ENCODE measurements at regions not wholly inside any gene's neighbourhood (a gene's known extent, or its start where the extent isn't known, plus 50 kb on each side); places are given as distances from the start of the nearest gene placed in this dataset.

- H3K36me3 ChIP-seq: no peaks in the 10 kb centered on the region
- TF ChIP-seq POLR2A (IDR thresholded peaks at IDR 0.05) (no peak), CTCF (IDR thresholded peaks at IDR 0.05) (no peak)
- H3K9me3 ChIP-seq: no peaks in the 10 kb centered on the region
- H3K4me1 ChIP-seq: no peaks in the 10 kb centered on the region
- DNase-seq: no peak
- intact Hi-C loops (cut with DNase I; ENCODE audit: low total_unique reads): no loop called here
- no peak overlapping the region for H3K27ac ChIP-seq
- H3K27me3 ChIP-seq: no peaks in the 10 kb centered on the region
- no peak overlapping the region for H3K4me3 ChIP-seq
These were observed 73.3 kb downstream of the TNFSF18 start for GRCh38 chr1:172977296-172978017.

GRCh38 chr1:172978595-172978994 is 72.1 kb downstream of the TNFSF18 start:
- DNase-seq: no peak
- no peaks in the 10 kb centered on the region for H3K4me1 ChIP-seq
- H3K27ac ChIP-seq: no peak overlapping the region
- no peak overlapping the region for H3K4me3 ChIP-seq
- no peaks in the 10 kb centered on the region for H3K36me3 ChIP-seq
- intact Hi-C loops (cut with DNase I; ENCODE audit: low total_unique reads): no loop called here
- TF ChIP-seq POLR2A (IDR thresholded peaks at IDR 0.05) (no peak), CTCF (IDR thresholded peaks at IDR 0.05) (no peak)
- no peaks in the 10 kb centered on the region for H3K9me3 ChIP-seq
- H3K27me3 ChIP-seq: no peaks in the 10 kb centered on the region

- intact Hi-C loops (cut with DNase I; ENCODE audit: low total_unique reads): no loop called here
These were observed 70.9 kb downstream of the TNFSF18 start for GRCh38 chr1:172979828-172980227.

GRCh38 chr1:172980456-172980855 is 70.3 kb downstream of the TNFSF18 start:
- no peak overlapping the region for H3K4me3 ChIP-seq
- H3K9me3 ChIP-seq: no peaks in the 10 kb centered on the region
- intact Hi-C loops (cut with DNase I; ENCODE audit: low total_unique reads): no loop called here
- H3K27me3 ChIP-seq: no peaks in the 10 kb centered on the region
- no peaks in the 10 kb centered on the region for H3K4me1 ChIP-seq
- TF ChIP-seq POLR2A (IDR thresholded peaks at IDR 0.05): no peak
- no peak for TF ChIP-seq CTCF (IDR thresholded peaks at IDR 0.05)
- no peak for DNase-seq
- H3K36me3 ChIP-seq: no peaks in the 10 kb centered on the region
- no peak overlapping the region for H3K27ac ChIP-seq

More at GRCh38 chr1:172979828-172980227, 70.9 kb downstream of the TNFSF18 start:
- Histone ChIP-seq H3K4me1 (no peaks in the 10 kb centered on the region), H3K36me3 (no peaks in the 10 kb centered on the region), H3K27me3 (no peaks in the 10 kb centered on the region), H3K9me3 (no peaks in the 10 kb centered on the region), H3K27ac (no peak overlapping the region), H3K4me3 (no peak overlapping the region)
- no peak for DNase-seq
- TF ChIP-seq POLR2A (IDR thresholded peaks at IDR 0.05): no peak
- TF ChIP-seq CTCF (IDR thresholded peaks at IDR 0.05): no peak

- H3K4me3 ChIP-seq: no peak overlapping the region
- H3K36me3 ChIP-seq: no peaks in the 10 kb centered on the region
- TF ChIP-seq CTCF (IDR thresholded peaks at IDR 0.05) (no peak), POLR2A (IDR thresholded peaks at IDR 0.05) (no peak)
- H3K27me3 ChIP-seq: no peaks in the 10 kb centered on the region
- intact Hi-C loops (cut with DNase I; ENCODE audit: low total_unique reads): no loop called here
- H3K27ac ChIP-seq: no peak overlapping the region
- DNase-seq: no peak
- no peaks in the 10 kb centered on the region for H3K9me3 ChIP-seq
- H3K4me1 ChIP-seq: no peaks in the 10 kb centered on the region
These were observed 69.8 kb downstream of the TNFSF18 start for GRCh38 chr1:172980971-172981370.

Measured in uterus (tissue), 3 donors.